Kidney (tissue), 13 donors: ENCODE measurements at regions not wholly inside any gene's neighbourhood (a gene's known extent, or its start where the extent isn't known, plus 50 kb on each side); places are given as distances from the start of the nearest gene placed in this dataset.

Source experiments
- DNase-seq, 5 donors: peaks; one replicate each; pipeline ENCODE4 v3.0.0-alpha.2; 2013 to 2020
- FAIRE-seq: peaks from 2 replicates; lab custom pipeline; 2012; peaks lifted over from hg19 to GRCh38; lab: Jason Lieb, UNC
- H3K27ac ChIP-seq, 2 donors: one replicate each; pipeline ENCODE4 v1.7.0; 2013; ENCODE audit warnings: low read depth in 2 of 2, low read length in 2 of 2, inconsistent platforms in 1 of 2
- H3K27me3 ChIP-seq: one replicate; pipeline ENCODE4 v1.7.1; 2013; ENCODE audit warnings: low read length, inconsistent platforms; ENCODE audit not compliant: control insufficient read depth, insufficient read depth
- H3K36me3 ChIP-seq, 3 donors: one replicate each; pipeline versions ENCODE4 v1.7.0 to v1.7.1; 2013; ENCODE audit warnings: low read length in 3 of 3, control low read depth in 1 of 3, inconsistent platforms in 1 of 3; ENCODE audit not compliant: insufficient read depth in 3 of 3, control insufficient read depth in 2 of 3
- H3K4me1 ChIP-seq, 3 donors: one replicate each; pipeline versions ENCODE4 v1.7.0 to v1.7.1; 2013; ENCODE audit warnings: low read length in 3 of 3, inconsistent platforms in 1 of 3, low read depth in 1 of 3; ENCODE audit not compliant: control insufficient read depth in 2 of 3, insufficient read depth in 2 of 3
- H3K4me3 ChIP-seq, 3 donors: one replicate each; pipeline versions ENCODE4 v1.7.0 to v1.8.1; 2013; ENCODE audit warnings: low read length in 3 of 3, control low read depth in 1 of 3, inconsistent platforms in 1 of 3
- H3K9ac ChIP-seq, 3 donors: one replicate each; pipeline versions ENCODE4 v1.7.0 to v1.7.1; 2013; ENCODE audit warnings: low read length in 3 of 3, control low read depth in 1 of 3, inconsistent platforms in 1 of 3
- H3K9me3 ChIP-seq, 3 donors: one replicate each; pipeline versions ENCODE4 v1.7.0 to v1.7.1; 2013; ENCODE audit warnings: low read length in 3 of 3, control low read depth in 1 of 3, inconsistent platforms in 1 of 3; ENCODE audit not compliant: control insufficient read depth in 2 of 3, insufficient read depth in 1 of 3
- intact Hi-C: fragments of 100-400 bp; cut with DNase I; formaldehyde crosslinking; loops from one replicate; pipeline ENCODE4 v1.11.1; 2022
- TF ChIP-seq, protein P1 (sequence below): IDR thresholded peaks from 3 replicates; pipeline ENCODE4 v1.5.1; 2012; ENCODE audit warnings: mild to moderate bottlenecking, moderate library complexity, borderline replicate concordance; ENCODE audit not compliant: insufficient read depth; ENCODE audit errors: extremely low read depth
- donor health status: control.
- donor health status: control.
- donor health status: control.
- donor health status: control.
- donor health status: control.
- donor health status: DM: yes; HTN: yes; CAD: no.
- donor health status: Normal renal cell carcinoma (clear cell type).

GRCh38 chr2:173803449-173803848, 161.7 kb downstream of the SP3 start:
- H3K4me1 ChIP-seq, result no peaks in the 10 kb centered on the region
- no peak overlapping the region for H3K9ac ChIP-seq
- H3K36me3 ChIP-seq, result no peaks in the 10 kb centered on the region
- no peaks in the 10 kb centered on the region for H3K27me3 ChIP-seq
- no peaks in the 10 kb centered on the region for H3K9me3 ChIP-seq
- H3K27ac ChIP-seq, result no peak overlapping the region
- FAIRE-seq (no peak), DNase-seq (no peak)
- H3K4me3 ChIP-seq, result no peak overlapping the region
- TF ChIP-seq, protein P1, sequence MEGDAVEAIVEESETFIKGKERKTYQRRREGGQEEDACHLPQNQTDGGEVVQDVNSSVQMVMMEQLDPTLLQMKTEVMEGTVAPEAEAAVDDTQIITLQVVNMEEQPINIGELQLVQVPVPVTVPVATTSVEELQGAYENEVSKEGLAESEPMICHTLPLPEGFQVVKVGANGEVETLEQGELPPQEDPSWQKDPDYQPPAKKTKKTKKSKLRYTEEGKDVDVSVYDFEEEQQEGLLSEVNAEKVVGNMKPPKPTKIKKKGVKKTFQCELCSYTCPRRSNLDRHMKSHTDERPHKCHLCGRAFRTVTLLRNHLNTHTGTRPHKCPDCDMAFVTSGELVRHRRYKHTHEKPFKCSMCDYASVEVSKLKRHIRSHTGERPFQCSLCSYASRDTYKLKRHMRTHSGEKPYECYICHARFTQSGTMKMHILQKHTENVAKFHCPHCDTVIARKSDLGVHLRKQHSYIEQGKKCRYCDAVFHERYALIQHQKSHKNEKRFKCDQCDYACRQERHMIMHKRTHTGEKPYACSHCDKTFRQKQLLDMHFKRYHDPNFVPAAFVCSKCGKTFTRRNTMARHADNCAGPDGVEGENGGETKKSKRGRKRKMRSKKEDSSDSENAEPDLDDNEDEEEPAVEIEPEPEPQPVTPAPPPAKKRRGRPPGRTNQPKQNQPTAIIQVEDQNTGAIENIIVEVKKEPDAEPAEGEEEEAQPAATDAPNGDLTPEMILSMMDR, result no peak
- intact Hi-C loops, result no loop called here

DNA sequence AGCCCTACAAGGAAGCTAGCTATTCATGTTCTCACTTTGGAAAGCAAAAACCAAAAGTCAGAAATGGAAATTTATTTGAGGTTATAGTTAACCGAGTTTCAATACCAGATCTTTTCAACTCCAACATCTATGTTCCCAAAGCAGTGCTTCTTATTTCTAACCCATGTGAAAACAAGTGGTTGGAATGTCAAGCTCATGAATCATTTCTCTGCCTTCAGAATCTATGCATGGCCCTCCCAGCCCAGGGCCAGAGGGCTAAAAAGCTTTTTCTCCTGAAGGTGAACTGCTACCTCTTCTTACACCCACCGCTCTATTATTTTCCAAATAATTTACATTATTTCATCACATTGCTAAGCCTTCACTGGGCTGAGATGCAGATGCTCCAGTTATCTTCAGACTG, 158.4 kb downstream of the SP3 start:
- no peaks in the 10 kb centered on the region for H3K4me1 ChIP-seq
- DNase-seq (no peak), FAIRE-seq (no peak)
- H3K27ac ChIP-seq, result no peak overlapping the region
- no peak overlapping the region for H3K4me3 ChIP-seq
- H3K36me3 ChIP-seq, result no peaks in the 10 kb centered on the region
- no peak overlapping the region for H3K9ac ChIP-seq
- H3K9me3 ChIP-seq, result no peaks in the 10 kb centered on the region
- no peaks in the 10 kb centered on the region for H3K27me3 ChIP-seq
- TF ChIP-seq, protein P1, result no peak
- intact Hi-C loops, result no loop called here

- no peak overlapping the region for H3K27ac ChIP-seq
- no peaks in the 10 kb centered on the region for H3K9me3 ChIP-seq
- H3K4me3 ChIP-seq, result no peak overlapping the region
- no peak for DNase-seq
- intact Hi-C loops, result no loop called here
- H3K36me3 ChIP-seq, result no peaks in the 10 kb centered on the region
- no peaks in the 10 kb centered on the region for H3K4me1 ChIP-seq
- H3K9ac ChIP-seq, result no peak overlapping the region
- H3K27me3 ChIP-seq, result no peaks in the 10 kb centered on the region
- TF ChIP-seq, protein P1, result no peak
- FAIRE-seq, result no peak
Observed at GRCh38 chr2:173808718-173809117, 156.5 kb downstream of the SP3 start.

- TF ChIP-seq, protein P1, result no peak
- intact Hi-C loops, result no loop called here
- Histone ChIP-seq H3K9ac (no peak overlapping the region), H3K36me3 (no peaks in the 10 kb centered on the region), H3K4me3 (no peak overlapping the region), H3K27me3 (no peaks in the 10 kb centered on the region), H3K9me3 (no peaks in the 10 kb centered on the region), H3K27ac (no peak overlapping the region), H3K4me1 (no peaks in the 10 kb centered on the region)
- no peak for FAIRE-seq
- no peak for DNase-seq
Observed at GRCh38 chr2:173812321-173812720, 152.9 kb downstream of the SP3 start.
